Body of pancreas (tissue), 4 donors: ENCODE measurements at regions not wholly inside any gene's neighbourhood (a gene's known extent, or its start where the extent isn't known, plus 50 kb on each side); places are given as distances from the start of the nearest gene placed in this dataset.

ENCODE experiments used
- POLR2A ChIP-seq, 3 donors: fragments of 450-650 bp; IDR thresholded peaks; one replicate each; pipeline ENCODE4 v1.6.1; 2016; ENCODE audit warnings: antibody characterized with exemption in 3 of 3, mild to moderate bottlenecking in 2 of 3
- TF ChIP-seq, protein P1 (sequence below), 7 experiments: fragments of 450-650 bp in 4 of 7; fragments of 200-600 bp in 3 of 7; sonication (generic) in 3 of 7; IDR thresholded peaks; one replicate each; pipeline ENCODE4 v1.5.1; 2016 to 2019; ENCODE audit warnings: antibody characterized with exemption in 7 of 7

DNA sequence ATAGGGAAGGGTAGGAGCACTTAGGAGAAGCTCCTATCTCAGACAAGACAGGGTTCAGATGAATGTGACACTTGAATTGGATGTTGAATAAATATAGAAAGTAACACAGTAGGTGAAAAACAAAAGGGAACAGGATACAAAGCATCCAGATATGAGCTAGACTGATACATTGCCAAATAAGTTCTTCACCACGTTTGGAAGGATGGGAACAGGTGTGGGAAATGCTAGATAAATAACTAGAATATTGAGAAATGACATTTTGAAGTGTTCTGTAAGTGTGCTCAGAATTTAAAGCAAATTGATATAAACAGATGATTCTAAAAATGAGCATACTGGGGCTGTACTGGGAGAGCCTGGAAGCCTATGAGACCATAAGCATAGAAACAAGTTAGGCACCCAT lies 340.1 kb upstream of the PRR16 start:
- TF ChIP-seq, protein P1, sequence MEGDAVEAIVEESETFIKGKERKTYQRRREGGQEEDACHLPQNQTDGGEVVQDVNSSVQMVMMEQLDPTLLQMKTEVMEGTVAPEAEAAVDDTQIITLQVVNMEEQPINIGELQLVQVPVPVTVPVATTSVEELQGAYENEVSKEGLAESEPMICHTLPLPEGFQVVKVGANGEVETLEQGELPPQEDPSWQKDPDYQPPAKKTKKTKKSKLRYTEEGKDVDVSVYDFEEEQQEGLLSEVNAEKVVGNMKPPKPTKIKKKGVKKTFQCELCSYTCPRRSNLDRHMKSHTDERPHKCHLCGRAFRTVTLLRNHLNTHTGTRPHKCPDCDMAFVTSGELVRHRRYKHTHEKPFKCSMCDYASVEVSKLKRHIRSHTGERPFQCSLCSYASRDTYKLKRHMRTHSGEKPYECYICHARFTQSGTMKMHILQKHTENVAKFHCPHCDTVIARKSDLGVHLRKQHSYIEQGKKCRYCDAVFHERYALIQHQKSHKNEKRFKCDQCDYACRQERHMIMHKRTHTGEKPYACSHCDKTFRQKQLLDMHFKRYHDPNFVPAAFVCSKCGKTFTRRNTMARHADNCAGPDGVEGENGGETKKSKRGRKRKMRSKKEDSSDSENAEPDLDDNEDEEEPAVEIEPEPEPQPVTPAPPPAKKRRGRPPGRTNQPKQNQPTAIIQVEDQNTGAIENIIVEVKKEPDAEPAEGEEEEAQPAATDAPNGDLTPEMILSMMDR (IDR thresholded peaks at IDR 0.05): no peak
- TF ChIP-seq POLR2A (IDR thresholded peaks at IDR 0.05): no peak
